ENCODE measurements at regions not wholly inside any gene's neighbourhood (a gene's known extent, or its start where the extent isn't known, plus 50 kb on each side); places are given as distances from the start of the nearest gene placed in this dataset.

DNA sequence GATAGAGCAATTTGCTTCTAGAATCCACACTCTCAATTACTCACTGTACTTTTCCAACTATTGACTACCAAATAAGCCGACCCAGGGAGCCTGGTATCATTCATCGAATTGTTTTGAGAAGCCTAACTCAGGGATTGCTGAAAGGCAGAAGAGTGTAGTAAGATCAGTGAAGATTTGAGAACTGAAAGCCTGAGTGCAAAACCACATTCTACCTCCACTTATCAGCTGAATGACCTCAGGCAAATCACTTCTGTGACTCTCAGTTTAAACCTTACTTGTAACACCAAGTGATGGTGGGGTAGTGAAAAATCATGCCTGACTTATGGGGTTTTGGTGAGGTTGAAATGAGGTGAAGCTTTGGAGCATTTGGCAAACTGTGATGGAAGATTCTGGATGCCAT, 126.1 kb upstream of the MAX start:
- TF ChIP-seq, protein P1, sequence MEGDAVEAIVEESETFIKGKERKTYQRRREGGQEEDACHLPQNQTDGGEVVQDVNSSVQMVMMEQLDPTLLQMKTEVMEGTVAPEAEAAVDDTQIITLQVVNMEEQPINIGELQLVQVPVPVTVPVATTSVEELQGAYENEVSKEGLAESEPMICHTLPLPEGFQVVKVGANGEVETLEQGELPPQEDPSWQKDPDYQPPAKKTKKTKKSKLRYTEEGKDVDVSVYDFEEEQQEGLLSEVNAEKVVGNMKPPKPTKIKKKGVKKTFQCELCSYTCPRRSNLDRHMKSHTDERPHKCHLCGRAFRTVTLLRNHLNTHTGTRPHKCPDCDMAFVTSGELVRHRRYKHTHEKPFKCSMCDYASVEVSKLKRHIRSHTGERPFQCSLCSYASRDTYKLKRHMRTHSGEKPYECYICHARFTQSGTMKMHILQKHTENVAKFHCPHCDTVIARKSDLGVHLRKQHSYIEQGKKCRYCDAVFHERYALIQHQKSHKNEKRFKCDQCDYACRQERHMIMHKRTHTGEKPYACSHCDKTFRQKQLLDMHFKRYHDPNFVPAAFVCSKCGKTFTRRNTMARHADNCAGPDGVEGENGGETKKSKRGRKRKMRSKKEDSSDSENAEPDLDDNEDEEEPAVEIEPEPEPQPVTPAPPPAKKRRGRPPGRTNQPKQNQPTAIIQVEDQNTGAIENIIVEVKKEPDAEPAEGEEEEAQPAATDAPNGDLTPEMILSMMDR (IDR thresholded peaks at IDR 0.05), result no peak
- no peak for TF ChIP-seq POLR2A (IDR thresholded peaks at IDR 0.05)
